Astrocyte (in vitro differentiated cells and primary cell): ENCODE measurements at regions not wholly inside any gene's neighbourhood (a gene's known extent, or its start where the extent isn't known, plus 50 kb on each side); places are given as distances from the start of the nearest gene placed in this dataset.

ENCODE experiments used
- EZH2 ChIP-seq: IDR thresholded peaks from 2 replicates; pipeline ENCODE4 v1.6.1; 2012; ENCODE audit warnings: mild to moderate bottlenecking, low read length, inconsistent platforms; ENCODE audit not compliant: insufficient read depth
- TF ChIP-seq, protein P1 (sequence below): IDR thresholded peaks from 2 replicates; pipeline ENCODE4 v1.5.1; 2011; ENCODE audit warnings: low read depth, mild to moderate bottlenecking, inconsistent platforms, low read length, moderate library complexity; ENCODE audit not compliant: insufficient read depth

DNA sequence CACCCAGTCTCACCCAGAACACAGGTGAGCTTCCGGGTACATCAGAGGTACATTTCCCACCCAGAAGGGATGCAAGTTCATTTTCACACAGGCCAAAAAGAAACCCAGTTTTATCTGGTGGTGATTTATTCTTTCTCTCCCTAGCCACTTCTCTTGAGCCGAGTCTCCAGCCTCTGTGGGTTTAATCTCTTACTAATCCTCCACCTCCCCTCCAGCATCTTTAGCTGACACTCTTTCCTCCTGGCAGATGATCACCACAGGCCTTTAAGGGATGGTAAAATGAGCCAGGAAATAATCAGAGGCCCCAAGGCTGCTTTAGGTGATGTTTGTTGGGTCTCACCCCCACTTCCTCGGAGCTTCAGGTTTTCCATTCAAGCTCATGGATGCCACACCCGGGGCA, 145.7 kb upstream of the DLX2 start:
- TF ChIP-seq, protein P1, sequence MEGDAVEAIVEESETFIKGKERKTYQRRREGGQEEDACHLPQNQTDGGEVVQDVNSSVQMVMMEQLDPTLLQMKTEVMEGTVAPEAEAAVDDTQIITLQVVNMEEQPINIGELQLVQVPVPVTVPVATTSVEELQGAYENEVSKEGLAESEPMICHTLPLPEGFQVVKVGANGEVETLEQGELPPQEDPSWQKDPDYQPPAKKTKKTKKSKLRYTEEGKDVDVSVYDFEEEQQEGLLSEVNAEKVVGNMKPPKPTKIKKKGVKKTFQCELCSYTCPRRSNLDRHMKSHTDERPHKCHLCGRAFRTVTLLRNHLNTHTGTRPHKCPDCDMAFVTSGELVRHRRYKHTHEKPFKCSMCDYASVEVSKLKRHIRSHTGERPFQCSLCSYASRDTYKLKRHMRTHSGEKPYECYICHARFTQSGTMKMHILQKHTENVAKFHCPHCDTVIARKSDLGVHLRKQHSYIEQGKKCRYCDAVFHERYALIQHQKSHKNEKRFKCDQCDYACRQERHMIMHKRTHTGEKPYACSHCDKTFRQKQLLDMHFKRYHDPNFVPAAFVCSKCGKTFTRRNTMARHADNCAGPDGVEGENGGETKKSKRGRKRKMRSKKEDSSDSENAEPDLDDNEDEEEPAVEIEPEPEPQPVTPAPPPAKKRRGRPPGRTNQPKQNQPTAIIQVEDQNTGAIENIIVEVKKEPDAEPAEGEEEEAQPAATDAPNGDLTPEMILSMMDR, result no peak
- TF ChIP-seq EZH2, result no peak
